ENCODE measurements at regions not wholly inside any gene's neighbourhood (a gene's known extent, or its start where the extent isn't known, plus 50 kb on each side); places are given as distances from the start of the nearest gene placed in this dataset.

DNA sequence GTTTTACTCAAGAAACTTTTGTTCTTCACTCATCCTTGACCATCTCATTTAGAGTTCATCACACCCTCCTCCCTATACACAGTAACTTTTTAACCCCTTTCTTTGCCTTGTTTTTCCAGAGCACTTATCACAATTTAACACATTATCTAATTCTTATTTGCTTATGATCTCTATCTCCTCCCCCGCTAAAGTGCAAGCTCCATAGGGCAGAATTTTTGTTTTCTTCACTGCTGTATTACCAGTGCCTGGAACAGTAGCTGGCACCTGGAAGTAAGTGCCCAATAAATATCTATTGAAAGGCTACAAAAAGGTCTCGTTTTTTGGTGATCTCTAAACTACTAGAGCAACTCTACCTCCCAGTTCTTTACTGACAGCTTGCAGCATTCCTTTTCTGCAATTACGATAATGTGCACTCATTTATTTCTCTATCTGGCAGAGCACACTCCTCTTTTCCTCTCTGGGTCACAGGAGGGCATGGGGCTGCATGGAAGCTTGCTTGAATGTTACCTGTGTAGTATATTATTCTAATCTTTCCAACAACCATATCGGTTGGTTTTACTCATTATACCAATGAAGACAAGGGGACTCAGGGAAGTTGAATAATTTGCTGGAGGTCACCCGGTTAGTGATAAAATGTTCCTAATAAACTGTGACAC lies 57.4 kb upstream of the CHST9 start:
- no peak overlapping the region for H3K4me3 ChIP-seq (ENCODE audit: low read length)
- Mint-ChIP-seq H3K27me3 (no peaks in the 10 kb centered on the region), H3K9me3 (peaks cover 0 to 15% (median 0%) of the 10 kb centered on the region in 11 donors), H3K4me1 (no peaks in the 10 kb centered on the region), H3K4me3 (no peak overlapping the region), H3K36me3 (peaks cover 0 to 4% (median 0%) of the 10 kb centered on the region in 5 donors), H3K27ac (no peak overlapping the region)
- POLR2A ChIA-PET, result no interaction called here
- H3K9me3 ChIP-seq (ENCODE audit: control insufficient read depth in 2 of 3, low read length in 3 of 3), result no peaks in the 10 kb centered on the region
- H3K27me3 ChIP-seq (ENCODE audit: control insufficient read depth in 2 of 2, insufficient read depth in 2 of 2, low read length in 2 of 2), result no peaks in the 10 kb centered on the region
- CTCF ChIA-PET, result no interaction called here
- intact Hi-C loops (cut with micrococcal nuclease), result no loop called here
- no peaks in the 10 kb centered on the region for H3K4me1 ChIP-seq (ENCODE audit: control insufficient read depth in 2 of 2, insufficient read depth in 2 of 2, low read length in 2 of 2)
- H3K36me3 ChIP-seq (ENCODE audit: control insufficient read depth in 2 of 3, insufficient read depth in 3 of 3, low read length in 3 of 3), result no peaks in the 10 kb centered on the region
- no peak overlapping the region for H3K27ac ChIP-seq (ENCODE audit: low read depth, low read length)
- DNase-seq, result no peak
- no peak for ATAC-seq

GRCh38 chr18:27240383-27240782 lies 55.3 kb upstream of the CHST9 start:
- H3K36me3 Mint-ChIP-seq, result peaks cover 0 to 4% (median 0%) of the 10 kb centered on the region in 5 donors
- Histone ChIP-seq H3K9me3 (ENCODE audit: control insufficient read depth in 2 of 3, low read length in 3 of 3) (no peaks in the 10 kb centered on the region), H3K27me3 (ENCODE audit: control insufficient read depth in 2 of 2, insufficient read depth in 2 of 2, low read length in 2 of 2) (no peaks in the 10 kb centered on the region), H3K4me1 (ENCODE audit: control insufficient read depth in 2 of 2, insufficient read depth in 2 of 2, low read length in 2 of 2) (no peaks in the 10 kb centered on the region), H3K4me3 (ENCODE audit: low read length) (no peak overlapping the region), H3K36me3 (ENCODE audit: control insufficient read depth in 2 of 3, insufficient read depth in 3 of 3, low read length in 3 of 3) (no peaks in the 10 kb centered on the region), H3K27ac (ENCODE audit: low read depth, low read length) (no peak overlapping the region)
- intact Hi-C loops (cut with micrococcal nuclease), result no loop called here
- no peak overlapping the region for H3K27ac Mint-ChIP-seq
- CTCF ChIA-PET, result no interaction called here
- H3K27me3 Mint-ChIP-seq, result no peaks in the 10 kb centered on the region
- DNase-seq, result no peak
- no peak for ATAC-seq
- no peaks in the 10 kb centered on the region for H3K4me1 Mint-ChIP-seq
- POLR2A ChIA-PET, result no interaction called here
- H3K9me3 Mint-ChIP-seq, result peaks cover 0 to 15% (median 0%) of the 10 kb centered on the region in 11 donors
- H3K4me3 Mint-ChIP-seq, result no peak overlapping the region

GRCh38 chr18:27239669-27240068 lies 54.6 kb upstream of the CHST9 start:
- Mint-ChIP-seq H3K9me3 (peaks cover 0 to 15% (median 2%) of the 10 kb centered on the region in 11 donors), H3K27me3 (no peaks in the 10 kb centered on the region), H3K27ac (no peak overlapping the region), H3K36me3 (peaks cover 0 to 4% (median 0%) of the 10 kb centered on the region in 5 donors), H3K4me3 (no peak overlapping the region), H3K4me1 (no peaks in the 10 kb centered on the region)
- H3K4me1 ChIP-seq (ENCODE audit: control insufficient read depth in 2 of 2, insufficient read depth in 2 of 2, low read length in 2 of 2), result no peaks in the 10 kb centered on the region
- no peak for ATAC-seq
- intact Hi-C loops (cut with micrococcal nuclease), result no loop called here
- H3K36me3 ChIP-seq (ENCODE audit: control insufficient read depth in 2 of 3, insufficient read depth in 3 of 3, low read length in 3 of 3), result no peaks in the 10 kb centered on the region
- POLR2A ChIA-PET, result no interaction called here
- no peak for DNase-seq
- no peak overlapping the region for H3K4me3 ChIP-seq (ENCODE audit: low read length)
- no peaks in the 10 kb centered on the region for H3K9me3 ChIP-seq (ENCODE audit: control insufficient read depth in 2 of 3, low read length in 3 of 3)
- H3K27me3 ChIP-seq (ENCODE audit: control insufficient read depth in 2 of 2, insufficient read depth in 2 of 2, low read length in 2 of 2), result no peaks in the 10 kb centered on the region
- no peak overlapping the region for H3K27ac ChIP-seq (ENCODE audit: low read depth, low read length)
- CTCF ChIA-PET, result no interaction called here

GRCh38 chr18:27235218-27235870 lies 50.2 kb upstream of the CHST9 start:
- Histone ChIP-seq H3K27ac (ENCODE audit: low read depth, low read length) (no peak overlapping the region), H3K27me3 (ENCODE audit: control insufficient read depth in 2 of 2, insufficient read depth in 2 of 2, low read length in 2 of 2) (no peaks in the 10 kb centered on the region), H3K9me3 (ENCODE audit: control insufficient read depth in 2 of 3, low read length in 3 of 3) (no peaks in the 10 kb centered on the region), H3K4me1 (ENCODE audit: control insufficient read depth in 2 of 2, insufficient read depth in 2 of 2, low read length in 2 of 2) (no peaks in the 10 kb centered on the region), H3K36me3 (ENCODE audit: control insufficient read depth in 2 of 3, insufficient read depth in 3 of 3, low read length in 3 of 3) (no peaks in the 10 kb centered on the region), H3K4me3 (ENCODE audit: low read length) (no peak overlapping the region)
- intact Hi-C loops (cut with micrococcal nuclease), result no loop called here
- Mint-ChIP-seq H3K27me3 (no peaks in the 10 kb centered on the region), H3K4me1 (peaks cover 0 to 2% (median 0%) of the 10 kb centered on the region in 7 donors), H3K27ac (no peak overlapping the region), H3K9me3 (peaks cover 0 to 15% (median 3%) of the 10 kb centered on the region in 11 donors), H3K4me3 (no peak overlapping the region), H3K36me3 (peaks cover 0 to 6% (median 0%) of the 10 kb centered on the region in 5 donors)
- ATAC-seq (no peak), DNase-seq (no peak)
- POLR2A ChIA-PET, result no interaction called here
- CTCF ChIA-PET, result no interaction called here

Data from naive thymus-derived CD4-positive, alpha-beta T cell (primary cell).